ENCODE measurements at regions not wholly inside any gene's neighbourhood (a gene's known extent, or its start where the extent isn't known, plus 50 kb on each side); places are given as distances from the start of the nearest gene placed in this dataset.

DNA sequence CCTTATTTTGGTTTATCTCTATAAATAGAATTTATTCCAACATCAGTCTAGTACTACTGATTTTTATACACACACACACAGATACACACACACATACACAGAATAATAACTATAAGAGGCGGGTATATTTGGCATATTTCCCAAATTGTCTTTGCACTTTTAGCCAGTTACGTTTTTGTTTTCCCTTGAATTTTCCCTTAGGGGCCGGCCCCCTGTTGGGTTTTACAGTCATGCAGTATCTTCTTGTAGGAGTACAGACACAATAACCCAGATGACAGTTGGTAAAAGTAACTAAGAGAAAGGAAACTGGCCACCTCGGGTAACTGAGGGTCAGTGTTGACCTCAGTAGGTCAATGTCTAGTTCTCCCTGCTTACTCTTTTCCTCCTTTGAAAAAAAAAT, 50.9 kb downstream of the DISP1 start:
- Histone ChIP-seq H3K4me1 (ENCODE audit: insufficient read depth, low read length) (peaks cover 6% of the 10 kb centered on the region; the same call in 1 of the 2 replicates), H3K4me3 (ENCODE audit: low read length) (no peak overlapping the region), H4K20me1 (ENCODE audit: low read length) (no peaks in the 10 kb centered on the region), H3K79me2 (ENCODE audit: low read length) (no peaks in the 10 kb centered on the region), H3K27me3 (ENCODE audit: low read length) (no peaks in the 10 kb centered on the region), H3K36me3 (ENCODE audit: low read depth, low read length) (no peaks in the 10 kb centered on the region), H3K27ac (ENCODE audit: low read length) (no peak overlapping the region), H3K9me2 (replicated peaks; ENCODE audit: low read length) (no peaks in the 10 kb centered on the region), H3K9ac (ENCODE audit: low read length) (no peak overlapping the region), H2AFZ (ENCODE audit: low read length) (no peak overlapping the region), H3K4me2 (ENCODE audit: low read length) (no peak overlapping the region), H3F3A (ENCODE audit: low read length, unreplicated experiment) (no peaks in the 10 kb centered on the region), H3K9me3 (ENCODE audit: low read length) (no peaks in the 10 kb centered on the region)
- TF ChIP-seq, protein P1, sequence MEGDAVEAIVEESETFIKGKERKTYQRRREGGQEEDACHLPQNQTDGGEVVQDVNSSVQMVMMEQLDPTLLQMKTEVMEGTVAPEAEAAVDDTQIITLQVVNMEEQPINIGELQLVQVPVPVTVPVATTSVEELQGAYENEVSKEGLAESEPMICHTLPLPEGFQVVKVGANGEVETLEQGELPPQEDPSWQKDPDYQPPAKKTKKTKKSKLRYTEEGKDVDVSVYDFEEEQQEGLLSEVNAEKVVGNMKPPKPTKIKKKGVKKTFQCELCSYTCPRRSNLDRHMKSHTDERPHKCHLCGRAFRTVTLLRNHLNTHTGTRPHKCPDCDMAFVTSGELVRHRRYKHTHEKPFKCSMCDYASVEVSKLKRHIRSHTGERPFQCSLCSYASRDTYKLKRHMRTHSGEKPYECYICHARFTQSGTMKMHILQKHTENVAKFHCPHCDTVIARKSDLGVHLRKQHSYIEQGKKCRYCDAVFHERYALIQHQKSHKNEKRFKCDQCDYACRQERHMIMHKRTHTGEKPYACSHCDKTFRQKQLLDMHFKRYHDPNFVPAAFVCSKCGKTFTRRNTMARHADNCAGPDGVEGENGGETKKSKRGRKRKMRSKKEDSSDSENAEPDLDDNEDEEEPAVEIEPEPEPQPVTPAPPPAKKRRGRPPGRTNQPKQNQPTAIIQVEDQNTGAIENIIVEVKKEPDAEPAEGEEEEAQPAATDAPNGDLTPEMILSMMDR (conservative IDR thresholded peaks at IDR 0.05; ENCODE audit: low read depth, low read length): no peak
- TF ChIP-seq EZH2 (IDR thresholded peaks at IDR 0.05; ENCODE audit: low read length, unreplicated experiment) (no peak), EZH2phosphoT487 (IDR thresholded peaks at IDR 0.05; ENCODE audit: borderline replicate concordance, low read length) (no peak)
- intact Hi-C loops (cut with micrococcal nuclease): no loop called here
- no peak for ATAC-seq
- BruUV-seq (replicated peaks): no TSS peak
- CTCF ChIA-PET: no interaction called here
- no peak for DNase-seq
- POLR2A ChIA-PET (ENCODE audit: unreplicated experiment): no interaction called here

DNA sequence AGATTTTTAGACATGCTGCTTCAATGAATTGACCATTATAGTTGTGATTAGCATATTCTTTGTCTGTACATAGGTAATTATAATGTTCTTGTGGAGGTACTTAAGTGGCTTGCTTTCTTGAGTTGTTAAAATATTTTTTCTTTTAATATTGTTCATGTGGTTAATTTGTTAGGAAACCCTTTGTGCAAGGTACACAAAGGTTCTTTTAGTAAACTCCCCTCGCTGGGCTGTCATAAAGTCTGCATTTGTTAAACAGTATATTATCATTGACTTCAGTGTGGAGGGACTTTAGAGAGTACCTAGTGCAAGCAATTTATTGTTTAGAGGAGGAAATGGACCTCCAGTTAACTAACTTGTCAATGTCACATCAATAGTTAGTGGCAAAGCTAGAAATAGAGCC, 52.5 kb downstream of the DISP1 start:
- Histone ChIP-seq H3K36me3 (ENCODE audit: low read depth, low read length) (no peaks in the 10 kb centered on the region), H3K27me3 (ENCODE audit: low read length) (no peaks in the 10 kb centered on the region), H4K20me1 (ENCODE audit: low read length) (no peaks in the 10 kb centered on the region), H3K27ac (ENCODE audit: low read length) (no peak overlapping the region), H3K9ac (ENCODE audit: low read length) (no peak overlapping the region), H3K4me2 (ENCODE audit: low read length) (no peak overlapping the region), H3K4me1 (ENCODE audit: insufficient read depth, low read length) (peaks cover 6% of the 10 kb centered on the region; the same call in 1 of the 2 replicates), H3F3A (ENCODE audit: low read length, unreplicated experiment) (no peaks in the 10 kb centered on the region), H2AFZ (ENCODE audit: low read length) (no peak overlapping the region), H3K4me3 (ENCODE audit: low read length) (no peak overlapping the region), H3K9me3 (ENCODE audit: low read length) (no peaks in the 10 kb centered on the region), H3K9me2 (replicated peaks; ENCODE audit: low read length) (no peaks in the 10 kb centered on the region), H3K79me2 (ENCODE audit: low read length) (no peaks in the 10 kb centered on the region)
- CTCF ChIA-PET: no interaction called here
- no TSS peak for BruUV-seq (replicated peaks)
- no peak for TF ChIP-seq EZH2 (IDR thresholded peaks at IDR 0.05; ENCODE audit: low read length, unreplicated experiment)
- TF ChIP-seq EZH2phosphoT487 (IDR thresholded peaks at IDR 0.05; ENCODE audit: borderline replicate concordance, low read length): no peak
- TF ChIP-seq, protein P1 (conservative IDR thresholded peaks at IDR 0.05; ENCODE audit: low read depth, low read length): no peak
- intact Hi-C loops (cut with micrococcal nuclease): no loop called here
- no peak for ATAC-seq
- no peak for DNase-seq
- POLR2A ChIA-PET (ENCODE audit: unreplicated experiment): no interaction called here

DNA sequence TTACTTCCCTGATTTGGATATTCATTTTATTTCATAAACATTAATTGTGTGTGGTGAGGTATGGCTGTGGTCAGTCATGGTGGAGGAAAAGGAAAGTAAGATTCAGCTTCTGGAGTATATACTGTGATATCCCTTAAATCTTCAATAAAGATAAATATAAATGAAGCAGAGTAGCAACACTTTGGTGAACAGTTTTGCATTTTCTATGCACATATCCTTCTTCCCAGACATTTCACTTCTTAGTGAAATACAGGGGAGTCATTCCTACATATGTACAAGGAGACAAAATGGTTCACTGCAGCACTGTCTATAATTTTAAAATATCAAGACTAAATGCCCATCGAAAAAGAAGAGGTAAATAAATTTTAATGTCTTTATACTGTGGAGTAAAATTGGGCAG, 61.3 kb downstream of the DISP1 start:
- Histone ChIP-seq H3K9me2 (replicated peaks; ENCODE audit: low read length) (no peaks in the 10 kb centered on the region), H2AFZ (ENCODE audit: low read length) (no peak overlapping the region), H3K9ac (ENCODE audit: low read length) (no peak overlapping the region), H3K27ac (ENCODE audit: low read length) (no peak overlapping the region), H3K79me2 (ENCODE audit: low read length) (no peaks in the 10 kb centered on the region), H3K4me2 (ENCODE audit: low read length) (no peak overlapping the region), H3K4me1 (ENCODE audit: insufficient read depth, low read length) (peaks cover 5% of the 10 kb centered on the region; the same call in 1 of the 2 replicates), H4K20me1 (ENCODE audit: low read length) (no peaks in the 10 kb centered on the region), H3K9me3 (ENCODE audit: low read length) (no peaks in the 10 kb centered on the region), H3F3A (ENCODE audit: low read length, unreplicated experiment) (peaks cover 6% of the 10 kb centered on the region), H3K36me3 (ENCODE audit: low read depth, low read length) (no peaks in the 10 kb centered on the region), H3K4me3 (ENCODE audit: low read length) (no peak overlapping the region), H3K27me3 (ENCODE audit: low read length) (no peaks in the 10 kb centered on the region)
- ATAC-seq (no peak), DNase-seq (no peak)
- BruUV-seq (replicated peaks): no TSS peak
- ChIA-PET CTCF (no interaction called here), POLR2A (ENCODE audit: unreplicated experiment) (no interaction called here)
- TF ChIP-seq EZH2phosphoT487 (IDR thresholded peaks at IDR 0.05; ENCODE audit: borderline replicate concordance, low read length): no peak
- intact Hi-C loops (cut with micrococcal nuclease): no loop called here

All from PC-3 (cell line).